Jurkat, Clone E6-1 (cell line): ENCODE measurements at regions not wholly inside any gene's neighbourhood (a gene's known extent, or its start where the extent isn't known, plus 50 kb on each side); places are given as distances from the start of the nearest gene placed in this dataset.
"Not testable (repeated sequence)": the region's sequence is repeated elsewhere in the genome, so short reads cannot be mapped to it uniquely, and the experiment has no call there.

Experiments used
- DNase-seq: peaks from one replicate; pipeline ENCODE4 v3.0.0-alpha.2; 2011; ENCODE audit warnings: low read depth, low spot score
- H3K4me3 ChIP-seq: 2 replicates; pipeline ENCODE4 v1.5.1; 2011; ENCODE audit warnings: mild to moderate bottlenecking, low read length, control low read depth, moderate library complexity

- no peak overlapping the region for H3K4me3 ChIP-seq
- no peak for DNase-seq
Observed at GRCh38 chr6:166715992-166716391, 88.9 kb upstream of the RPS6KA2 start.

DNA sequence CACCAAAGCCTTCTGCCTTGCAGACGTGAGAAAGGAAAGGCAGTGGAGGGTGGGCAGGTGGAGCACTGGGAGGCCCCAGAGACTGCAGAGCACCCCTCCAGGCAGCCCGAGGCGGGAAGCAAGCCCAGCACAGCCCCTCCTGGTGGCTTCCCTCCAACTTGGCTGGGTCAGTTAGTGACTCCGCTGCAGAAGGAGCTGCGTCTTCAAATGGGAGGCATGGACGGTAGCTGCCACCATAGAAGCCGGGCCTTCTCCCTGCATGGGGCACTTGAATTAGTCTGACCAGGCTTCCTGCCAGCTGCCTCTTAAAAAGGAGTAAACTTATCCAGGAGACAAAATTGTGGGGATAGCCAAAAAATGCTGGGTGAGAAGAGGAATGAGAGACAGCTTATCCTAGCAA lies 88.0 kb upstream of the RPS6KA2 start:
- H3K4me3 ChIP-seq: no peak overlapping the region
- no peak for DNase-seq

- H3K4me3 ChIP-seq: no peak overlapping the region
- no peak for DNase-seq
Observed at GRCh38 chr6:166714581-166714980, 87.5 kb upstream of the RPS6KA2 start.

GRCh38 chr6:166714187-166714510 lies 87.1 kb upstream of the RPS6KA2 start:
- no peak overlapping the region for H3K4me3 ChIP-seq
- no peak for DNase-seq

DNA sequence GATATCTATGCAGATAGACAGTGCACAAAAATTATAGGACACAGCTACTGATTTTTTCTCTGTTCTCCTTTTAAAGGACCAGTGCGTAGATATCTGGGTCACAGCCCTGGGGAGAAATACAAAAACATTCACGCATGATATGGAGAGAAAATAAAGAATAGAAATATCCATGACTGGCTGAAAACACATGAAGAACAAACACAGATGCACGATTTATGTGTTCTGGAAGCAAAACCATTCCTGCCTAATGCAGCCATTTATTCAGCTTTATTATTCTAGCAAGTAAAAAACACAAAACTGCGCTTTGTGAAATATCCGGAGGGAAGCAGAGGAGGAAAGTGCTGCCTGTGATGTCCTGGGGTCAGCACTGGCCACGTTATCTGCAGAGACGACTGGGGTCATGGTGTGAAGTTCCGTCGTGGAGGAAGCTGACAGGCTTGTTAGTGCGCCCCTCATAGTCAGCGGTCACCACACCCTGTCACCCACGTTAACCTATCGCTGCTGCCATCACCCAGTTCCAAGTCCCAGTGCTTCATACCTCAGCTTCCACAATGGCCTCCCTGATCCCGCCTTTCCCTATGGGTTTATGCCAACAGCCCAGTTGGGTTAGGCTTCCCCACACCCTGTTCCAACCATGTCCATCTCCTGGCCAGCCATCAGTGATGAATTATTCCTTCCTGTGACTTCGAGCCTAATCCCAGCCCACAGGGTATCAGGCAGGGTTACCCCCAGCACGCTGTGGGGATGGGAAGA lies 86.6 kb upstream of the RPS6KA2 start:
- DNase-seq: no peak
- H3K4me3 ChIP-seq: no peak overlapping the region

DNA sequence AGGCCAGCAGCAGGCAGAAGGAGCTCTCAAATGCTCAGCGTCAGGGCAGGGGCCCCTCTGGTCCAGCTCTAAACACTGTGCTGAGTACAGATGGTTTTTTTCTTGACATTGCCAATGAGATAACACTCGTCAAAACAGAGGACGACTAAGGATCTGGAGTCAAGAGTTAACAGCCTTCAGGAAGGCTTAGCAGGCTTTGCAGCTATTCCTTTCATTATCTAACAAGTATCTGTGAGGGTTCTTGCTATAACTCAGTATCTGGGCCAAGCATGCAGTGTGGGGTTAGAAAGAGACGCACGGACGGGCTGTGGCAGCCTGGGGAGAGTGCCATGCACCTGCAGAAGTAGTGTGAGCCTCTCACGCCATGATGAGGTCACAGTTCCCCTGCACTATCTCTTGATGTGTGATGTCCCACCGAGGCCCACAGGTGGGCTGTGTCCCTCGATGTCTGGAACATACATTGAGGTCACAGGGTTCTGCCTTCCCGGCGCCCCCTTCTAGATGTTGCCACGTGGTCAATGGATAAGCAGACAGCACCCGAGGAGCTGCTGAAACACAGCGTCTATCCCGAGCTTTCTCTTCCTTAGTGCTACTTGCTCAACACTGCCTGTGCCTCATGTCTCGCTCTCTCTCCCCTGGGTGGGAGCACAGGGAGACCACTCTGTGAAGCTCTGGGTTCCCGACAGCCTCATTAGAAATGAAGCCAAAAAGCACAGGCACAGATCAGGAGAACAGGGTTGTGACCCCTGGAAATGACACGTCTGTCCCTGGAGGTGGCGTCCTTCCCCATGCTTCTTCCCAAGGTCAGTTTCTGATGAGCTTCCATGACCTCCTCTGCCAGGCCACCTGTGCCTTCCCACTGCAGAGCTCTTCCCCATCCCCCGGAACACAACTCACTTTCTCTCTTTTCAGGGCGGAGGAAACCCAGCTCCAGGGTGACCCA lies 85.5 kb upstream of the RPS6KA2 start:
- no peak overlapping the region for H3K4me3 ChIP-seq
- DNase-seq: no peak

DNA sequence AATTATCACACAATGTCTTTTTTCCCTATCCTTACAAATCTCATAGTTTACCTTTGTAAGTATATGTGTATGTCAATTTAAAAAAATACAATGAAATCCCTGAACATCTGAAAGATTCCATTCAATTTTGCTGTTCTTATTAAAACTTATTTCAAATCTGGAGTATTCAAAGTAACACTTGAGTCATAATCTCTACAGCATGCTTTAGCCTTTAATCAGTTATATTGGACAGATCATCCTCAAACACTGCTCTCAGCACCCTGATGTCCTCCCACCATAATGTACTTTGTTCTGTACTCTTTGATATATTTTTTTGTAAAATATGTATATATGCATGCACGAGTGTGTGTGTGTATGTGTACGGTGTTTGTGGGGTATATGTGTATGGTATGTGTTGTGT lies 83.0 kb upstream of the RPS6KA2 start:
- no peak for DNase-seq
- H3K4me3 ChIP-seq: no peak overlapping the region

DNA sequence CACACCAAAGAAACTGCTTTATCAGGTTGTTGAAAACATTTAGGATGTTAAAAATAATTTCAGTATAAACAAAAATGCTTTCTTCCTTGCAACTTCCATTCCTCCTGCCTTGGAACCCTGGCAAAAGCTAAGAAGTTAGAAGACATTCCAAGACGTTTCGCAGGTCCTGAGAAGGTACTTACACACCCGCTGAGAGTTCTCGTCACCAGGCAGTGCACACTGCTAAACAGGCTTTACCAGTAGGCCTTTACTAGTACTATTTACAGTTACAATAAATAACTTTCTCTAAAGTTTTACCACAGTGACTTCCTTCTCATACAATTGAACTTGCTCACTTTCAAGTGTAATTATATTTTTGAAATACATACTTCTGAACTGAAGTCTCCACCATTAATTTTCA lies 81.4 kb upstream of the RPS6KA2 start:
- DNase-seq: no peak
- H3K4me3 ChIP-seq: no peak overlapping the region

DNA sequence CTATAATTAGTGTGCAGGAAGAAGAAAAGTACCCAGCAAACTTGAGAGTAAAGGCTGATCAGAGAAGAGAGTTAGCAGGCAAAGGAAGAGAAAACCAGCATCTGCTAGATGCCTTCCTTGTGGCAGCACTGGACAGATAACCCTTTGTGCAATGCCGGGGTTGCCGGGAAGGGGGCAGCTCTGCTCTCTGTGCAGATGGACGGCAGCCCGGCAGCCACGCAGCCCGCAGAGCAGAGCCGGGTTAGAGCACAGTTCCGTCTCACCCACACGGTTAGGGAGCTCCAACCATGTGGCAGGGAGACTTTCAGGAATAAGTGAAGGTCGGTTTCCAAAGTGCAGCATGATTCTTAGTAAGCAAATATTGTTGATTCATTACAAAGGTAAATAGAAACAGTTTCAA lies 80.0 kb upstream of the RPS6KA2 start:
- no peak overlapping the region for H3K4me3 ChIP-seq
- no peak for DNase-seq

- no peak overlapping the region for H3K4me3 ChIP-seq
- no peak for DNase-seq
Observed at GRCh38 chr6:166705069-166705468, 78.0 kb upstream of the RPS6KA2 start.

DNA sequence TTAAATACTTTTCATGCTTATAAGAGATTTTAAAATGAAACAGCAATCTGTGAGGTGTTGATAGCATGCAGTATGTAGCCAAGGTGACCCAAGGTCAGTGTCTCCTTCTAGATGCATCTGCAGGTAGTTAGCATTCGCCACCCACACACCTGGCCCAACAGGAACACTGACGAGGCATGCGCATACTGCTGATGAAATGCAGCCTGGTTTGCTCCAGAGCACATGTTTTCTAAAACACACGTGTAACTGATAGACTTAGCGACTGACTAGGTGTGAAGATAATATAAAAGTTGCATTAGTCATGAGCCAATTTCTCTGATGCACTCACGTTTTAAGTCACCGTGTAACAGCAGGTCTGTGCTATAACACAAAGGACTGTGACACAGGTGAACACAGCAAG lies 77.1 kb upstream of the RPS6KA2 start:
- no peak overlapping the region for H3K4me3 ChIP-seq
- DNase-seq: no peak

GRCh38 chr6:166703149-166703710 lies 76.2 kb upstream of the RPS6KA2 start:
- no peak overlapping the region for H3K4me3 ChIP-seq
- DNase-seq: no peak

DNA sequence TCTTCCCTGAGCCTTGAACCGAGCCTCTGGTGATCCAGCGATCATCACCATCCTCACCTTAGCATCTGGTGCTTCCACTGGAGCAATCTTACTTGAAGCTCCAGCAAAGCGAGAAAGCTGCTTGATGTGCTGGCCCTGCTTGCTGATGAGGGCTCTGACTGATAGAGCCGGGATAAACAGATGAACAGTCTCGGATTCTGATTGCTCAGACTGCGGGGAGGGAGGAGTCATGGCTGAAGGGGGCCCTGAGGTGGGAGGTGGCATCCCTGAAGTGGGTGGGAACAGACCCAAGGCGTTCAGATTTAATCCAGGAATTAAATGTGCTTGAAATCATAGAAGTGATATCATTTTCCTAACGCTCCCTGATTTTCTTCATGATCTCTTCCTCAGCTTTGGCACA lies 74.4 kb upstream of the RPS6KA2 start:
- not testable (repeated sequence) for DNase-seq, H3K4me3 ChIP-seq

DNA sequence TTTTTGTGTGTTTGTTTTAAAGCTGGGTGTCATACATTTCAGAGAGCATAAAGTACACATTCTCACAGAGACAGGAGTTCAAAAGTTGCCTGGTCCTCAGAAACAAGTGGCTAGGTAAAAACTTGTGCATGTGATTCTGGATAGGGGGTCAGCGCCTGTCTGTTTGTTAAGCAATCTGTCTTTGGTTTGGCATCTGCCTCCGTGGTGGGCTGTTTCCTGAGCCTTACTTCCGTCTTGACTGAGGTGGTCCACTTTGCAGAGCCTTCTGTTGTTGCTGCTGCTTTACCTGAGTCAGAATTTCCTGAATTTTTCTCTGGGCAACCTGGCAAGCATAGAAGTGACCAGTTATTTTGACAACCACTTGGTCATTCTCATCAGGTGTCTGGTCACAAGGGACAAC lies 73.8 kb upstream of the RPS6KA2 start:
- not testable (repeated sequence) for H3K4me3 ChIP-seq
- DNase-seq: peak; percentile 3

GRCh38 chr6:166697113-166697512 lies 70.1 kb upstream of the RPS6KA2 start:
- no peak overlapping the region for H3K4me3 ChIP-seq
- DNase-seq: no peak

DNA sequence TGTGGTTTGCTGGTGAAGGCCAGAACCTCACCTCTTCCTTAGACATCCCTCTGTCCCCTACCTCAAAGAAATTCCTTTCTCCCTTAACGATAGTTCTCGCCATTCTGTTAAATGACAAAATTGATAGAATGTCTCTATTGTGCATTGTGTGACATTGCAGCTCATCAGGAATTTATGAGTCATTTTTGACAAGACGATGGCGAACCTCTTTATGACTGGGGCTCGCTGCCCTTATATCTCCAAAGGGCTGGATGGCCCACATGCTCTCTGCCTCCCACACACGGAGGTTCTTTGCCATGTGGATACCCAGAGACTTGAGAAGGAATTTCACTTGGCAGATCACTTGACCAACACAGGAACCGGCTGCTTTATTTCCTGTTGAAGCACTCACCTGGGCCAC lies 66.8 kb upstream of the RPS6KA2 start:
- H3K4me3 ChIP-seq: no peak overlapping the region
- DNase-seq: no peak

GRCh38 chr6:166692723-166693302 lies 65.8 kb upstream of the RPS6KA2 start:
- no peak overlapping the region for H3K4me3 ChIP-seq
- no peak for DNase-seq

DNA sequence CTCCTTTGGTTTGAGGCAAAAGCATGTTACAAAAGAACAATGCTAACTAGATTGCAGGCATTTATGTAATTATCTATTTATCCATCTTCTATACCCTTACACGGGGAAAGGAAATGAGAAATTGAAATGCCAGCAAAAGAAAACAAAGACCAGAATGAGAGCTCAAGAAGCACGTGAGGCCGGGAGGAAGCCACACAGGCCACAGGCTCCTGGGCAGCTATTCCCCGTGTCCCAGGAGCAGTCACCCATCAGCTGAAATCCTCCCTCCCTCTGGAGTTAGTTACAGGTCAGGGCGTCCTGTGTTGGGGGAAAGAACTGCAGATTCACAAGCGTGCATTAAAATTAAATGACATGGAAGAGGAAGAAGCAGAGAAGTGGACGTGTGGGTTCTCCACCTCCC lies 64.7 kb upstream of the RPS6KA2 start:
- no peak overlapping the region for H3K4me3 ChIP-seq
- no peak for DNase-seq

GRCh38 chr6:166691199-166691598 lies 64.1 kb upstream of the RPS6KA2 start:
- no peak overlapping the region for H3K4me3 ChIP-seq
- no peak for DNase-seq

DNA sequence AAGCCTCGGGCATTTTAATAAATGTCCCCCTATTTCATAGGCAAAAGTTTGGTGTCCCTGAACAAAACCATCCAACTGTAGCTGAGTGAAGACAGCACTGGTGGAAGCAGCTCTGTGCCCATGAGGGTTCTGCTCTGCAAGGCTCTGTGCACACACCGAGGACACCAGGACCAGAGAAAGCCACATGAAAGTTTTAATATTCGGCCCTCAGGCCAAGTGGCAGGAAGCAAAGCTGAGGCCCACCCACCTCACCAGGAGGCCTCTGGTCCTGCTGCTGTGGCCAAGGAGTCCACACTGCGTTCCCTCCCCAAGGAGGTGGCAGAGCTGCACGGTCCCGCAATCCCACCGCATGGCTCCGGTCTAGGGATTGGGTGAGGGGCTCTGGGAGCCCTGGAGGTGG lies 62.6 kb upstream of the RPS6KA2 start:
- no peak overlapping the region for H3K4me3 ChIP-seq
- DNase-seq: no peak
